T-cell (primary cell): ENCODE measurements at regions not wholly inside any gene's neighbourhood (a gene's known extent, or its start where the extent isn't known, plus 50 kb on each side); places are given as distances from the start of the nearest gene placed in this dataset.

Source experiments
- ATAC-seq, 4 experiments: fragments of 200-7000 bp in 3 of 4; fragments of 150-1000 bp in 1 of 4; cut with Tn5 transposase; replicated peaks in 1 of 4; 1 replicate in 3 of 4; 2 replicates in 1 of 4; pipeline ENCODE4 v1.10.0; 2021; ENCODE audit warnings: moderate library complexity in 3 of 4, mild to moderate bottlenecking in 2 of 4, moderate number of reproducible peaks in 1 of 4
- CTCF ChIA-PET, 2 donors: fragments of 300-600 bp; sonication (Branson Sonifier 250); formaldehyde crosslinking; loops; one replicate each; lab custom pipeline; 2022; ENCODE audit warnings: antibody characterized with exemption in 2 of 2; lab: Charles Lee
- POLR2A ChIA-PET, 2 donors: fragments of 300-600 bp; sonication (Branson Sonifier 250); formaldehyde crosslinking; loops; one replicate each; lab custom pipeline; 2022; ENCODE audit warnings: antibody characterized with exemption in 2 of 2; lab: Charles Lee
- DNase-seq, 35 experiments: peaks; one replicate each; pipeline versions ENCODE4 v3.0.0 to v3.0.0-alpha.2; 2013 to 2023
- H3K27ac ChIP-seq: one replicate; pipeline ENCODE4 v1.5.1; 2013; ENCODE audit warnings: low read length
- H3K27me3 ChIP-seq, 2 experiments: replicated peaks in 1 of 2; 1 replicate in 1 of 2; 2 replicates in 1 of 2; pipeline versions ENCODE4 v1.6.1 to v1.7.0; 2013; ENCODE audit warnings: low read length in 1 of 2, mixed read lengths in 1 of 2; ENCODE audit not compliant: control insufficient read depth in 2 of 2, insufficient read depth in 2 of 2; ENCODE audit errors: extremely low read depth in 1 of 2
- H3K36me3 ChIP-seq, 2 donors: 1 replicate in 1 of 2; 2 replicates in 1 of 2; pipeline versions ENCODE4 v1.6.1 to v1.7.0; 2013; ENCODE audit warnings: low read length in 1 of 2; ENCODE audit not compliant: control insufficient read depth in 2 of 2, insufficient read depth in 1 of 2; ENCODE audit errors: extremely low read depth in 1 of 2
- H3K4me1 ChIP-seq, 2 experiments: 1 replicate in 1 of 2; 2 replicates in 1 of 2; pipeline versions ENCODE4 v1.6.1 to v1.7.0; 2013; ENCODE audit warnings: low read length in 2 of 2, mixed read lengths in 1 of 2; ENCODE audit not compliant: insufficient read depth in 2 of 2, control insufficient read depth in 1 of 2; ENCODE audit errors: extremely low read depth in 1 of 2
- H3K4me3 ChIP-seq, 2 donors: 1 replicate in 1 of 2; 2 replicates in 1 of 2; pipeline versions ENCODE4 v1.5.1 to v1.7.0; 2013; ENCODE audit warnings: mild to moderate bottlenecking in 2 of 2, low read length in 1 of 2, moderate library complexity in 1 of 2; ENCODE audit not compliant: control insufficient read depth in 1 of 2; ENCODE audit errors: extremely low read depth in 1 of 2
- H3K9me3 ChIP-seq: 2 replicates; pipeline ENCODE4 v1.7.0; 2013
- H3K27ac Mint-ChIP-seq, 2 donors: one replicate each; pipeline ENCODE4 v1.8.0; 2020 to 2021; ENCODE audit warnings: mild to moderate bottlenecking in 2 of 2, mixed read lengths in 2 of 2
- H3K27me3 Mint-ChIP-seq, 2 donors: one replicate each; pipeline ENCODE4 v1.8.0; 2021 to 2022; ENCODE audit warnings: mixed read lengths in 2 of 2
- H3K36me3 Mint-ChIP-seq: one replicate; pipeline ENCODE4 v1.8.0; 2021; ENCODE audit warnings: mixed read lengths
- H3K4me1 Mint-ChIP-seq, 3 donors: one replicate each; pipeline ENCODE4 v1.8.0; 2020 to 2022; ENCODE audit warnings: mixed read lengths in 3 of 3, mild to moderate bottlenecking in 1 of 3
- H3K4me3 Mint-ChIP-seq, 3 donors: one replicate each; pipeline ENCODE4 v1.8.0; 2020 to 2022; ENCODE audit warnings: mild to moderate bottlenecking in 3 of 3, mixed read lengths in 3 of 3, moderate library complexity in 3 of 3
- H3K9me3 Mint-ChIP-seq, 3 donors: one replicate each; pipeline ENCODE4 v1.8.0; 2020 to 2022; ENCODE audit warnings: mixed read lengths in 3 of 3
- WGBS: methylation state at CpG from one replicate; pipeline ENCODE4 v1.1.5; 2013; ENCODE audit warnings: missing lambda C conversion rate; ENCODE audit not compliant: insufficient coverage; 5-methylcytosine and 5-hydroxymethylcytosine counted together

- H3K36me3 ChIP-seq, result no peaks in the 10 kb centered on the region
- no peaks in the 10 kb centered on the region for H3K4me1 ChIP-seq
- ChIA-PET POLR2A (no interaction called here), CTCF (no interaction called here)
- no peak overlapping the region for H3K27ac ChIP-seq
- WGBS, result 71% methylated on average over 8 of the region's 18 CpGs
- H3K4me1 Mint-ChIP-seq, result no peaks in the 10 kb centered on the region
- H3K36me3 Mint-ChIP-seq, result no peaks in the 10 kb centered on the region
- no peak overlapping the region for H3K4me3 Mint-ChIP-seq
- no peaks in the 10 kb centered on the region for H3K9me3 ChIP-seq
- no peak overlapping the region for H3K4me3 ChIP-seq
- DNase-seq (no peak), ATAC-seq (no peak)
- H3K9me3 Mint-ChIP-seq, result peaks cover 0 to 7% (median 0%) of the 10 kb centered on the region in 3 donors
- peaks cover 2 to 31% of the 10 kb centered on the region in 2 experiments for H3K27me3 ChIP-seq
- H3K27ac Mint-ChIP-seq, result no peak overlapping the region
- peaks cover 10 to 16% of the 10 kb centered on the region in 2 donors for H3K27me3 Mint-ChIP-seq
Observed at GRCh38 chr3:127384717-127385539, 97.1 kb upstream of the PRR20G start.

GRCh38 chr3:127383656-127384179 lies 95.9 kb upstream of the PRR20G start:
- Mint-ChIP-seq H3K27me3 (peaks cover 5 to 9% of the 10 kb centered on the region in 2 donors), H3K4me1 (no peaks in the 10 kb centered on the region), H3K27ac (no peak overlapping the region), H3K9me3 (peaks cover 0 to 7% (median 0%) of the 10 kb centered on the region in 3 donors), H3K36me3 (no peaks in the 10 kb centered on the region), H3K4me3 (no peak overlapping the region)
- DNase-seq (no peak), ATAC-seq (no peak)
- H3K4me3 ChIP-seq, result no peak overlapping the region
- H3K4me1 ChIP-seq, result no peaks in the 10 kb centered on the region
- H3K9me3 ChIP-seq, result no peaks in the 10 kb centered on the region
- 25% methylated on average over 1 of the region's 10 CpGs for WGBS
- no peaks in the 10 kb centered on the region for H3K36me3 ChIP-seq
- H3K27me3 ChIP-seq, result peaks cover 2 to 24% of the 10 kb centered on the region in 2 experiments
- ChIA-PET CTCF (no interaction called here), POLR2A (no interaction called here)
- H3K27ac ChIP-seq, result no peak overlapping the region

GRCh38 chr3:127377801-127378655 lies 90.2 kb upstream of the PRR20G start:
- no peaks in the 10 kb centered on the region for H3K9me3 ChIP-seq
- H3K27me3 ChIP-seq, result peaks cover 0 to 21% of the 10 kb centered on the region in 2 experiments
- no peak for DNase-seq
- ChIA-PET POLR2A (no interaction called here), CTCF (no interaction called here)
- no peaks in the 10 kb centered on the region for H3K36me3 ChIP-seq
- ATAC-seq, result no peak
- H3K4me3 Mint-ChIP-seq, result no peak overlapping the region
- H3K4me1 ChIP-seq, result no peaks in the 10 kb centered on the region
- no peak overlapping the region for H3K27ac Mint-ChIP-seq
- 74% methylated on average over 6 of the region's 11 CpGs for WGBS
- H3K4me3 ChIP-seq, result no peak overlapping the region
- no peaks in the 10 kb centered on the region for H3K4me1 Mint-ChIP-seq
- H3K36me3 Mint-ChIP-seq, result no peaks in the 10 kb centered on the region
- H3K9me3 Mint-ChIP-seq, result peaks cover 6 to 17% (median 6%) of the 10 kb centered on the region in 3 donors
- H3K27ac ChIP-seq, result no peak overlapping the region
- H3K27me3 Mint-ChIP-seq, result peaks cover 0 to 9% of the 10 kb centered on the region in 2 donors

GRCh38 chr3:127375151-127375930 lies 87.5 kb upstream of the PRR20G start:
- no peaks in the 10 kb centered on the region for H3K9me3 ChIP-seq
- H3K36me3 ChIP-seq, result no peaks in the 10 kb centered on the region
- no peak for ATAC-seq
- peaks cover 0 to 29% of the 10 kb centered on the region in 2 experiments for H3K27me3 ChIP-seq
- no peaks in the 10 kb centered on the region for H3K4me1 ChIP-seq
- WGBS, result 73% methylated on average over 10 of the region's 13 CpGs
- H3K4me3 ChIP-seq, result no peak overlapping the region
- no peak for DNase-seq
- Mint-ChIP-seq H3K36me3 (no peaks in the 10 kb centered on the region), H3K9me3 (peaks cover 6 to 10% (median 6%) of the 10 kb centered on the region in 3 donors), H3K27me3 (peaks cover 3 to 19% of the 10 kb centered on the region in 2 donors), H3K4me1 (no peaks in the 10 kb centered on the region), H3K27ac (no peak overlapping the region), H3K4me3 (no peak overlapping the region)
- CTCF ChIA-PET, result no interaction called here
- no peak overlapping the region for H3K27ac ChIP-seq
- POLR2A ChIA-PET, result no interaction called here

GRCh38 chr3:127374086-127375010 lies 86.5 kb upstream of the PRR20G start:
- H3K27me3 ChIP-seq, result peaks cover 0 to 30% of the 10 kb centered on the region in 2 experiments
- WGBS, result 68% methylated on average over 12 of the region's 12 CpGs
- H3K9me3 ChIP-seq, result no peaks in the 10 kb centered on the region
- peaks cover 9 to 25% of the 10 kb centered on the region in 2 donors for H3K27me3 Mint-ChIP-seq
- no peaks in the 10 kb centered on the region for H3K36me3 Mint-ChIP-seq
- peaks cover 6 to 10% (median 6%) of the 10 kb centered on the region in 3 donors for H3K9me3 Mint-ChIP-seq
- DNase-seq (no peak), ATAC-seq (no peak)
- H3K4me1 ChIP-seq, result no peaks in the 10 kb centered on the region
- ChIA-PET POLR2A (no interaction called here), CTCF (no interaction called here)
- H3K4me1 Mint-ChIP-seq, result no peaks in the 10 kb centered on the region
- H3K27ac ChIP-seq, result no peak overlapping the region
- H3K27ac Mint-ChIP-seq, result no peak overlapping the region
- H3K4me3 ChIP-seq, result no peak overlapping the region
- no peak overlapping the region for H3K4me3 Mint-ChIP-seq
- H3K36me3 ChIP-seq, result no peaks in the 10 kb centered on the region
